ENCODE measurements at regions not wholly inside any gene's neighbourhood (a gene's known extent, or its start where the extent isn't known, plus 50 kb on each side); places are given as distances from the start of the nearest gene placed in this dataset.

GRCh38 chr2:185187421-185187820 is 551.2 kb upstream of the FSIP2 start:
- H3K4me1 ChIP-seq (ENCODE audit: control insufficient read depth, insufficient read depth, low read length) = no peaks in the 10 kb centered on the region
- no peak overlapping the region for H3K4me2 ChIP-seq (ENCODE audit: low read depth, low read length)
- H3K14ac ChIP-seq (replicated peaks; ENCODE audit: low read depth, low read length) = no peak overlapping the region
- H3K4ac ChIP-seq (ENCODE audit: low read depth, low read length) = no peak overlapping the region
- no peak overlapping the region for H3K27ac ChIP-seq (ENCODE audit: insufficient read depth, low read length)
- no peak overlapping the region for H4K5ac ChIP-seq (ENCODE audit: low read depth, low read length)
- H2AFZ ChIP-seq (replicated peaks; ENCODE audit: low read length, poor library complexity) = no peak overlapping the region
- no peak overlapping the region for H2AK5ac ChIP-seq (ENCODE audit: low read depth, low read length)
- BruUV-seq (replicated peaks) = no TSS peak
- H3K79me1 ChIP-seq (ENCODE audit: low read depth in 1 of 2, low read length in 2 of 2) = no peaks in the 10 kb centered on the region
- H3K56ac ChIP-seq (ENCODE audit: extremely low read depth, insufficient read depth, low read length) = no peak overlapping the region
- H4K91ac ChIP-seq (ENCODE audit: insufficient read depth, low read depth, low read length) = no peak overlapping the region
- ChIA-PET POLR2A (ENCODE audit: unreplicated experiment) (no interaction called here), CTCF (no interaction called here)
- no peaks in the 10 kb centered on the region for H3K27me3 ChIP-seq (ENCODE audit: control insufficient read depth, insufficient read depth, low read length)
- intact Hi-C loops (cut with micrococcal nuclease) = no loop called here
- DNase-seq = no peak
- H2AK9ac ChIP-seq (replicated peaks; ENCODE audit: low read depth, low read length, poor library complexity) = no peak overlapping the region
- in situ Hi-C loops (cut with MboI; ENCODE audit: low sequenced_read_pairs) = no loop called here
- no peak for ATAC-seq (ENCODE audit: low read depth)
- H3K9ac ChIP-seq (ENCODE audit: low read depth, low read length) = no peak overlapping the region
- no peak overlapping the region for H3K4me3 ChIP-seq (ENCODE audit: insufficient read depth, low read depth, low read length)
- no CpG with 5 or more reads among the region's 3 CpGs for WGBS, 2 experiments (ENCODE audit: extremely low coverage in 2 of 2, insufficient read length in 1 of 2)
- no peaks in the 10 kb centered on the region for H4K20me1 ChIP-seq (ENCODE audit: insufficient read depth, low read length)
- no peaks in the 10 kb centered on the region for H3K9me1 ChIP-seq (ENCODE audit: insufficient read depth, low read length)
- TF ChIP-seq POLR2A (IDR thresholded peaks at IDR 0.05; ENCODE audit: low read depth, low read length) = no peak
- TF ChIP-seq, protein P1, sequence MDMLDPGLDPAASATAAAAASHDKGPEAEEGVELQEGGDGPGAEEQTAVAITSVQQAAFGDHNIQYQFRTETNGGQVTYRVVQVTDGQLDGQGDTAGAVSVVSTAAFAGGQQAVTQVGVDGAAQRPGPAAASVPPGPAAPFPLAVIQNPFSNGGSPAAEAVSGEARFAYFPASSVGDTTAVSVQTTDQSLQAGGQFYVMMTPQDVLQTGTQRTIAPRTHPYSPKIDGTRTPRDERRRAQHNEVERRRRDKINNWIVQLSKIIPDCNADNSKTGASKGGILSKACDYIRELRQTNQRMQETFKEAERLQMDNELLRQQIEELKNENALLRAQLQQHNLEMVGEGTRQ (IDR thresholded peaks at IDR 0.05; ENCODE audit: low read depth, low read length) = no peak
- no peak overlapping the region for H2BK20ac ChIP-seq (ENCODE audit: low read depth, low read length)
- H3K36me3 ChIP-seq (ENCODE audit: control insufficient read depth, insufficient read depth, low read length) = no peaks in the 10 kb centered on the region
- H3K9me3 ChIP-seq (ENCODE audit: control insufficient read depth, insufficient read depth, low read length) = peaks cover 14% of the 10 kb centered on the region
- no peak overlapping the region for H2BK120ac ChIP-seq (ENCODE audit: low read depth, low read length)
- H3K23ac ChIP-seq (ENCODE audit: low read depth, low read length) = no peak overlapping the region
- no peak overlapping the region for H2BK5ac ChIP-seq (ENCODE audit: low read depth, low read length, poor library complexity, severe bottlenecking)
- H3K18ac ChIP-seq (ENCODE audit: low read depth, low read length) = no peak overlapping the region
- no peak overlapping the region for H2BK15ac ChIP-seq (ENCODE audit: low read depth, low read length)
- dilution Hi-C loops (cut with HindIII; ENCODE audit: low sequenced_read_pairs, unreplicated experiment) = no loop called here
- no peak overlapping the region for H4K8ac ChIP-seq (ENCODE audit: low read depth in 2 of 2, low read length in 2 of 2)

All from IMR-90 (cell line).